AG04449 (cell line): ENCODE measurements at regions not wholly inside any gene's neighbourhood (a gene's known extent, or its start where the extent isn't known, plus 50 kb on each side); places are given as distances from the start of the nearest gene placed in this dataset.

Experiments used
- CTCF ChIA-PET: fragments of 350-600 bp; formaldehyde crosslinking; extraction: SDS; loops from one replicate; lab custom pipeline; 2021; ENCODE audit warnings: antibody characterized with exemption; lab: Yijun Ruan, JAX
- POLR2A ChIA-PET: fragments of 400-600, 350-600 bp; formaldehyde crosslinking; extraction: SDS; loops from one replicate; lab custom pipeline; 2020; ENCODE audit warnings: antibody characterized with exemption, inconsistent platforms; lab: Yijun Ruan, JAX
- DNase-seq: peaks from one replicate; pipeline ENCODE4 v3.0.0-alpha.2; 2010; ENCODE audit warnings: low read depth, low spot score
- H3K4me3 ChIP-seq: 2 replicates; pipeline ENCODE4 v1.5.1; 2011; ENCODE audit warnings: low read depth, mild to moderate bottlenecking, control low read depth, low read length
- CTCF ChIP-seq: IDR thresholded peaks from one replicate; pipeline ENCODE4 v1.5.1; 2011; ENCODE audit warnings: mild to moderate bottlenecking, moderate library complexity, low read length, control low read depth, inconsistent platforms; ENCODE audit not compliant: insufficient read depth; ENCODE audit errors: missing control alignments

- H3K4me3 ChIP-seq: no peak overlapping the region
- no peak for DNase-seq
- TF ChIP-seq CTCF: no peak
- POLR2A ChIA-PET: no interaction called here
- CTCF ChIA-PET: no interaction called here
Measured at GRCh38 chr18:77559274-77559910, 309.7 kb downstream of the GALR1 start.

- no peak for DNase-seq
- ChIA-PET CTCF (no interaction called here), POLR2A (no interaction called here)
- H3K4me3 ChIP-seq: no peak overlapping the region
- no peak for TF ChIP-seq CTCF
Measured at GRCh38 chr18:77560341-77560992, 310.8 kb downstream of the GALR1 start.

- CTCF ChIA-PET: no interaction called here
- DNase-seq: no peak
- H3K4me3 ChIP-seq: no peak overlapping the region
- POLR2A ChIA-PET: no interaction called here
- TF ChIP-seq CTCF: no peak
Measured at GRCh38 chr18:77566604-77567003, 317.0 kb downstream of the GALR1 start.

- no peak for DNase-seq
- no peak for TF ChIP-seq CTCF
- ChIA-PET CTCF (no interaction called here), POLR2A (no interaction called here)
- no peak overlapping the region for H3K4me3 ChIP-seq
Measured at GRCh38 chr18:77567205-77567604, 317.6 kb downstream of the GALR1 start.

- CTCF ChIA-PET: no interaction called here
- no peak for TF ChIP-seq CTCF
- no peak for DNase-seq
- H3K4me3 ChIP-seq: no peak overlapping the region
- POLR2A ChIA-PET: no interaction called here
Measured at GRCh38 chr18:77571743-77572142, 322.1 kb downstream of the GALR1 start.

GRCh38 chr18:77572537-77572936, 322.9 kb downstream of the GALR1 start:
- DNase-seq: no peak
- CTCF ChIA-PET: no interaction called here
- TF ChIP-seq CTCF: no peak
- POLR2A ChIA-PET: no interaction called here
- H3K4me3 ChIP-seq: no peak overlapping the region
